ENCODE measurements at regions not wholly inside any gene's neighbourhood (a gene's known extent, or its start where the extent isn't known, plus 50 kb on each side); places are given as distances from the start of the nearest gene placed in this dataset.

GRCh38 chr15:91561371-91562100 lies 292.0 kb upstream of the SLCO3A1 start:
- TF ChIP-seq CTCF (IDR thresholded peaks at IDR 0.05; ENCODE audit: insufficient read depth, low read length, severe bottlenecking) = no peak
- no peaks in the 10 kb centered on the region for H3K36me3 ChIP-seq (ENCODE audit: control insufficient read depth, insufficient read depth, low read length)
- DNase-seq (ENCODE audit: low read depth) (peak; percentile 96), FAIRE-seq (peak; percentile 98)
- no peaks in the 10 kb centered on the region for H3K27me3 ChIP-seq (ENCODE audit: control insufficient read depth, insufficient read depth, low read length)
- H3K4me3 ChIP-seq (ENCODE audit: low read depth, low read length) = no peak overlapping the region

- no peak for TF ChIP-seq CTCF (IDR thresholded peaks at IDR 0.05; ENCODE audit: insufficient read depth, low read length, severe bottlenecking)
- DNase-seq (ENCODE audit: low read depth) (no peak), FAIRE-seq (no peak)
- Histone ChIP-seq H3K4me3 (ENCODE audit: low read depth, low read length) (no peak overlapping the region), H3K36me3 (ENCODE audit: control insufficient read depth, insufficient read depth, low read length) (no peaks in the 10 kb centered on the region), H3K27me3 (ENCODE audit: control insufficient read depth, insufficient read depth, low read length) (no peaks in the 10 kb centered on the region)
These were observed 290.8 kb upstream of the SLCO3A1 start for GRCh38 chr15:91562698-91563097.

GRCh38 chr15:91564631-91565030 lies 288.9 kb upstream of the SLCO3A1 start:
- H3K4me3 ChIP-seq (ENCODE audit: low read depth, low read length) = no peak overlapping the region
- TF ChIP-seq CTCF (IDR thresholded peaks at IDR 0.05; ENCODE audit: insufficient read depth, low read length, severe bottlenecking) = no peak
- DNase-seq (ENCODE audit: low read depth) (no peak), FAIRE-seq (no peak)
- H3K36me3 ChIP-seq (ENCODE audit: control insufficient read depth, insufficient read depth, low read length) = no peaks in the 10 kb centered on the region
- no peaks in the 10 kb centered on the region for H3K27me3 ChIP-seq (ENCODE audit: control insufficient read depth, insufficient read depth, low read length)

- H3K36me3 ChIP-seq (ENCODE audit: control insufficient read depth, insufficient read depth, low read length) = no peaks in the 10 kb centered on the region
- DNase-seq (ENCODE audit: low read depth) (no peak), FAIRE-seq (no peak)
- no peaks in the 10 kb centered on the region for H3K27me3 ChIP-seq (ENCODE audit: control insufficient read depth, insufficient read depth, low read length)
- no peak for TF ChIP-seq CTCF (IDR thresholded peaks at IDR 0.05; ENCODE audit: insufficient read depth, low read length, severe bottlenecking)
- H3K4me3 ChIP-seq (ENCODE audit: low read depth, low read length) = no peak overlapping the region
These were observed 287.4 kb upstream of the SLCO3A1 start for GRCh38 chr15:91566141-91566540.

GRCh38 chr15:91568036-91568435 lies 285.5 kb upstream of the SLCO3A1 start:
- TF ChIP-seq CTCF (IDR thresholded peaks at IDR 0.05; ENCODE audit: insufficient read depth, low read length, severe bottlenecking) = no peak
- FAIRE-seq = no peak
- Histone ChIP-seq H3K4me3 (ENCODE audit: low read depth, low read length) (no peak overlapping the region), H3K36me3 (ENCODE audit: control insufficient read depth, insufficient read depth, low read length) (no peaks in the 10 kb centered on the region), H3K27me3 (ENCODE audit: control insufficient read depth, insufficient read depth, low read length) (no peaks in the 10 kb centered on the region)
- no peak for DNase-seq (ENCODE audit: low read depth)

GRCh38 chr15:91572110-91572509 lies 281.4 kb upstream of the SLCO3A1 start:
- Histone ChIP-seq H3K4me3 (ENCODE audit: low read depth, low read length) (no peak overlapping the region), H3K36me3 (ENCODE audit: control insufficient read depth, insufficient read depth, low read length) (no peaks in the 10 kb centered on the region), H3K27me3 (ENCODE audit: control insufficient read depth, insufficient read depth, low read length) (no peaks in the 10 kb centered on the region)
- FAIRE-seq = peak; percentile 89
- no peak for TF ChIP-seq CTCF (IDR thresholded peaks at IDR 0.05; ENCODE audit: insufficient read depth, low read length, severe bottlenecking)
- DNase-seq (ENCODE audit: low read depth) = peak; percentile 60
